Epithelial cell of proximal tubule (primary cell): ENCODE measurements at regions not wholly inside any gene's neighbourhood (a gene's known extent, or its start where the extent isn't known, plus 50 kb on each side); places are given as distances from the start of the nearest gene placed in this dataset.
"Not testable (repeated sequence)": the region's sequence is repeated elsewhere in the genome, so short reads cannot be mapped to it uniquely, and the experiment has no call there.

Experiments used
- DNase-seq: peaks from one replicate; pipeline ENCODE4 v3.0.0-alpha.2; 2011; ENCODE audit warnings: low read depth
- H3K4me3 ChIP-seq: 2 replicates; pipeline ENCODE4 v1.5.1; 2011; ENCODE audit warnings: low read depth, mild to moderate bottlenecking, low read length
- CTCF ChIP-seq: conservative IDR thresholded peaks from 2 replicates; pipeline ENCODE4 v1.5.1; 2012; ENCODE audit warnings: low read depth, mild to moderate bottlenecking, low read length

- TF ChIP-seq CTCF = no peak
- H3K4me3 ChIP-seq = no peak overlapping the region
- DNase-seq = no peak
Observed at GRCh38 chr7:119900996-119901672, 371.8 kb upstream of the KCND2 start.

- TF ChIP-seq CTCF = no peak
- no peak for DNase-seq
- H3K4me3 ChIP-seq = no peak overlapping the region
Observed at GRCh38 chr7:119903085-119903484, 369.9 kb upstream of the KCND2 start.

GRCh38 chr7:119905495-119905894, 367.5 kb upstream of the KCND2 start:
- no peak for TF ChIP-seq CTCF
- H3K4me3 ChIP-seq = no peak overlapping the region
- no peak for DNase-seq

GRCh38 chr7:119908948-119909347, 364.0 kb upstream of the KCND2 start:
- no peak for DNase-seq
- TF ChIP-seq CTCF = no peak

GRCh38 chr7:119914119-119914518, 358.9 kb upstream of the KCND2 start:
- H3K4me3 ChIP-seq, DNase-seq: not testable (repeated sequence)

More at GRCh38 chr7:119908948-119909347, 364.0 kb upstream of the KCND2 start:
- H3K4me3 ChIP-seq = no peak overlapping the region

GRCh38 chr7:119916501-119916900, 356.5 kb upstream of the KCND2 start:
- H3K4me3 ChIP-seq = no peak overlapping the region
- no peak for TF ChIP-seq CTCF
- DNase-seq = no peak

GRCh38 chr7:119918185-119918584, 354.8 kb upstream of the KCND2 start:
- TF ChIP-seq CTCF = no peak
- DNase-seq = no peak

GRCh38 chr7:119919986-119920385, 353.0 kb upstream of the KCND2 start:
- TF ChIP-seq CTCF = no peak

More at GRCh38 chr7:119918185-119918584, 354.8 kb upstream of the KCND2 start:
- no peak overlapping the region for H3K4me3 ChIP-seq

More at GRCh38 chr7:119919986-119920385, 353.0 kb upstream of the KCND2 start:
- no peak for DNase-seq
- H3K4me3 ChIP-seq = no peak overlapping the region
